CD4-positive, alpha-beta T cell (primary cell): ENCODE measurements at regions not wholly inside any gene's neighbourhood (a gene's known extent, or its start where the extent isn't known, plus 50 kb on each side); places are given as distances from the start of the nearest gene placed in this dataset.

Experiments
- ATAC-seq: fragments of 200-7000 bp; cut with Tn5 transposase; one replicate; pipeline ENCODE4 v1.10.0; 2022; ENCODE audit warnings: mild to moderate bottlenecking; ENCODE audit not compliant: poor library complexity
- CTCF ChIA-PET: fragments of 350-600 bp; sonication (Branson Sonifier 250); formaldehyde crosslinking; loops from one replicate; lab custom pipeline; 2021; ENCODE audit warnings: antibody characterized with exemption, inconsistent platforms; lab: Charles Lee
- POLR2A ChIA-PET: fragments of 350-600 bp; sonication (Branson Sonifier 250); formaldehyde crosslinking; loops from one replicate; lab custom pipeline; 2021; ENCODE audit warnings: antibody characterized with exemption, inconsistent platforms; lab: Charles Lee
- DNase-seq, 14 experiments: peaks; one replicate each; pipeline ENCODE4 v3.0.0-alpha.2; 2013 to 2020; ENCODE audit warnings: mixed read lengths in 2 of 14
- H3K27ac ChIP-seq, 2 donors: one replicate each; pipeline versions ENCODE4 v1.5.1 to v1.7.0; 2013; ENCODE audit warnings: low read length in 2 of 2, low read depth in 1 of 2, mild to moderate bottlenecking in 1 of 2
- H3K27me3 ChIP-seq, 2 experiments: 1 replicate in 1 of 2; 2 replicates in 1 of 2; pipeline versions ENCODE4 v1.6.1 to v1.7.0; 2013; ENCODE audit warnings: low read length in 2 of 2, control low read depth in 1 of 2, mild to moderate bottlenecking in 1 of 2, moderate library complexity in 1 of 2; ENCODE audit not compliant: insufficient read depth in 2 of 2, control insufficient read depth in 1 of 2
- H3K36me3 ChIP-seq: one replicate; pipeline ENCODE4 v1.6.1; 2013; ENCODE audit warnings: low read length, control low read depth; ENCODE audit not compliant: insufficient read depth
- H3K4me1 ChIP-seq: one replicate; pipeline ENCODE4 v1.6.1; 2013; ENCODE audit warnings: low read length, control low read depth; ENCODE audit not compliant: insufficient read depth
- H3K4me3 ChIP-seq: one replicate; pipeline ENCODE4 v1.5.1; 2013; ENCODE audit warnings: mild to moderate bottlenecking, low read length, moderate library complexity
- H3K9me3 ChIP-seq, 2 experiments: 1 replicate in 1 of 2; 2 replicates in 1 of 2; pipeline versions ENCODE4 v1.6.1 to v1.7.0; 2013; ENCODE audit warnings: low read length in 2 of 2, mild to moderate bottlenecking in 2 of 2, control low read depth in 1 of 2, moderate library complexity in 1 of 2; ENCODE audit not compliant: control insufficient read depth in 1 of 2, insufficient read depth in 1 of 2
- H3K27ac Mint-ChIP-seq: one replicate; pipeline ENCODE4 v1.8.0; 2020; ENCODE audit warnings: mixed read lengths
- H3K27me3 Mint-ChIP-seq: one replicate; pipeline ENCODE4 v1.8.0; 2021; ENCODE audit warnings: mixed read lengths
- H3K36me3 Mint-ChIP-seq: one replicate; pipeline ENCODE4 v1.8.0; 2021; ENCODE audit warnings: low read depth, mixed read lengths
- H3K4me1 Mint-ChIP-seq: one replicate; pipeline ENCODE4 v1.8.0; 2021; ENCODE audit warnings: low read depth, mixed read lengths
- H3K4me3 Mint-ChIP-seq: one replicate; pipeline ENCODE4 v1.8.0; 2020; ENCODE audit warnings: mild to moderate bottlenecking, mixed read lengths
- H3K9me3 Mint-ChIP-seq: one replicate; pipeline ENCODE4 v1.8.0; 2020; ENCODE audit warnings: mixed read lengths
- intact Hi-C, 2 experiments: fragments of 100-400 bp; cut with DNase I in 1 of 2; cut with micrococcal nuclease in 1 of 2; formaldehyde crosslinking; loops; one replicate each; pipeline versions ENCODE4 v1.15.1 to v1.9.0; 2023 to 2025; cut with DNase I, micrococcal nuclease
- TF ChIP-seq, protein P1 (sequence below): fragments of 200-600 bp; IDR thresholded peaks from one replicate; pipeline ENCODE4 v1.8.0; 2022; ENCODE audit warnings: antibody characterized with exemption, mild to moderate bottlenecking

DNA sequence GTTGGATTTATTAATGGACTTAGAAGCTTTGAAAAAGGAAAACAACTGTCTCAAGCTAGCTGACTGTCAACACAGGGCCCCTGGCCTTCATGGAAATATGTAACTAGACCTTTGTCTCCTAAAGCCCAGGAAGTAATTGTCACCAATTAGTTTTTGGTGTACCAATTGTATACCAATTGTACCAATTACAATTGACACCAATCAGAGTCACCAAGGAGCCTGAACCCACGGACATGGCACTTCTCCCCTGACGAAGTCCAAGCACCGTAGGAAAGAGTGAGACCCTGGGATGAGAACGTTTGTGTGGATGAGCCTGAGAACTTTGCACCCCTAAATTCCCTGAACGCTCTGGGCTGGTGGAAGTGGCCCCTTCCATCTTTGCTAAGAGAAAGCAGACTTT lies 129.0 kb downstream of the ENGASE start:
- no peaks in the 10 kb centered on the region for H3K4me1 Mint-ChIP-seq
- intact Hi-C loops, result no loop called here

DNA sequence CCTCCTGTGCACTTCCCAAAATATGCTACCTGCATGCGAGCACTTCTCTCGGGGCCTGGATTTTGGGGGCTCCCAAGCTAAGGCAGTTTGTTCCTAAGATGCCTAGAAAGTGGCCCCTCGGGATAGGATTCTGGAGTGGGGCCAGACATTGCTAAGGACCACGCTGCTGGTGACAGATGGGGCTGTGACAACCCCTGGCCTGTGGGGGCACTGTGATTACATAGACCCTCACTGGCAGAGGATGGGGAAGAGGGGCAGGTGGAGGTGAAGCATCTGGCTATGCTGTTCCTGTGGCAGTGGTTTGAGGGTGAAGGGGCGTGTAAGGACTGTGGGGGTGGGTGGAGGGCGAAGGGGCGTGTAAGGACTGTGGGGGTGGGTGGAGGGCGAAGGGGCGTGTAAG lies 128.4 kb downstream of the ENGASE start:
- ChIA-PET POLR2A (no interaction called here), CTCF (no interaction called here)
- H3K36me3 ChIP-seq, result no peaks in the 10 kb centered on the region
- no peak overlapping the region for H3K4me3 Mint-ChIP-seq
- no peak overlapping the region for H3K27ac Mint-ChIP-seq
- H3K27me3 Mint-ChIP-seq, result peaks cover 35% of the 10 kb centered on the region
- H3K36me3 Mint-ChIP-seq, result no peaks in the 10 kb centered on the region
- peaks cover 6 to 9% of the 10 kb centered on the region in 2 experiments for H3K27me3 ChIP-seq
- DNase-seq, result no peak
- ATAC-seq, result no peak
- no peaks in the 10 kb centered on the region for H3K4me1 Mint-ChIP-seq
- H3K27ac ChIP-seq, result no peak overlapping the region
- intact Hi-C loops, result no loop called here
- no peak overlapping the region for H3K4me3 ChIP-seq
- TF ChIP-seq, protein P1, sequence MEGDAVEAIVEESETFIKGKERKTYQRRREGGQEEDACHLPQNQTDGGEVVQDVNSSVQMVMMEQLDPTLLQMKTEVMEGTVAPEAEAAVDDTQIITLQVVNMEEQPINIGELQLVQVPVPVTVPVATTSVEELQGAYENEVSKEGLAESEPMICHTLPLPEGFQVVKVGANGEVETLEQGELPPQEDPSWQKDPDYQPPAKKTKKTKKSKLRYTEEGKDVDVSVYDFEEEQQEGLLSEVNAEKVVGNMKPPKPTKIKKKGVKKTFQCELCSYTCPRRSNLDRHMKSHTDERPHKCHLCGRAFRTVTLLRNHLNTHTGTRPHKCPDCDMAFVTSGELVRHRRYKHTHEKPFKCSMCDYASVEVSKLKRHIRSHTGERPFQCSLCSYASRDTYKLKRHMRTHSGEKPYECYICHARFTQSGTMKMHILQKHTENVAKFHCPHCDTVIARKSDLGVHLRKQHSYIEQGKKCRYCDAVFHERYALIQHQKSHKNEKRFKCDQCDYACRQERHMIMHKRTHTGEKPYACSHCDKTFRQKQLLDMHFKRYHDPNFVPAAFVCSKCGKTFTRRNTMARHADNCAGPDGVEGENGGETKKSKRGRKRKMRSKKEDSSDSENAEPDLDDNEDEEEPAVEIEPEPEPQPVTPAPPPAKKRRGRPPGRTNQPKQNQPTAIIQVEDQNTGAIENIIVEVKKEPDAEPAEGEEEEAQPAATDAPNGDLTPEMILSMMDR, result no peak
- no peaks in the 10 kb centered on the region for H3K9me3 ChIP-seq
- no peaks in the 10 kb centered on the region for H3K4me1 ChIP-seq
- H3K9me3 Mint-ChIP-seq, result no peaks in the 10 kb centered on the region

More for the DNA sequence above, 129.0 kb downstream of the ENGASE start:
- ChIA-PET CTCF (no interaction called here), POLR2A (no interaction called here)
- H3K27ac Mint-ChIP-seq, result no peak overlapping the region
- Histone ChIP-seq H3K27me3 (peaks cover 6 to 9% of the 10 kb centered on the region in 2 experiments), H3K4me1 (no peaks in the 10 kb centered on the region), H3K4me3 (no peak overlapping the region), H3K27ac (no peak overlapping the region), H3K36me3 (no peaks in the 10 kb centered on the region), H3K9me3 (no peaks in the 10 kb centered on the region)
- no peaks in the 10 kb centered on the region for H3K9me3 Mint-ChIP-seq
- no peaks in the 10 kb centered on the region for H3K36me3 Mint-ChIP-seq
- no peak overlapping the region for H3K4me3 Mint-ChIP-seq
- peaks cover 35% of the 10 kb centered on the region for H3K27me3 Mint-ChIP-seq
- TF ChIP-seq, protein P1, result no peak
- no peak for ATAC-seq
- DNase-seq, result no peak

DNA sequence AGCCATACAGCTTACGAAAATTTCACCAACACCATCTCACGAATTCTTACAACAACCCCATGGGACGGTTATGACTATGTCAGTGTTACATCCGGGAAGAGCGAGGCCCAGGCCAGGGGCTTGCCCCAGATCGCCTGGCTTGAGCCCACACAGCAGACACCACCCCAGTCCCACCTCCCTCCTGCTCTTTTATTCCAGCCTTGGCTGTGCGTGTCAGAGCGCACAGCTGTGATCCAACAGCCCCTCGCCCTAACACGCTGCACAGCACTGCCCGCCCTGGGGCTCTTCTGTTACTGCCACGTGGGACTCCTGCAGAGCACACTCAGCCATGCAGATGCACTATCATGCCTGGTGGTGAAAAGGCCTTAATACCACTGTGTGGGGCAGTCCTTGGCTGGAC lies 127.9 kb downstream of the ENGASE start:
- no peaks in the 10 kb centered on the region for H3K4me1 Mint-ChIP-seq
- ChIA-PET CTCF (no interaction called here), POLR2A (no interaction called here)
- no peaks in the 10 kb centered on the region for H3K9me3 Mint-ChIP-seq
- no peaks in the 10 kb centered on the region for H3K36me3 Mint-ChIP-seq
- no peak overlapping the region for H3K4me3 ChIP-seq
- TF ChIP-seq, protein P1, result no peak
- intact Hi-C loops, result no loop called here
- H3K4me1 ChIP-seq, result no peaks in the 10 kb centered on the region
- no peak for DNase-seq
- ATAC-seq, result no peak
- H3K36me3 ChIP-seq, result no peaks in the 10 kb centered on the region
- peaks cover 35% of the 10 kb centered on the region for H3K27me3 Mint-ChIP-seq
- H3K9me3 ChIP-seq, result no peaks in the 10 kb centered on the region
- peaks cover 9% of the 10 kb centered on the region in 2 experiments for H3K27me3 ChIP-seq
- H3K27ac ChIP-seq, result no peak overlapping the region
- no peak overlapping the region for H3K4me3 Mint-ChIP-seq
- no peak overlapping the region for H3K27ac Mint-ChIP-seq
